GM19455 (cell line): ENCODE measurements at regions not wholly inside any gene's neighbourhood (a gene's known extent, or its start where the extent isn't known, plus 50 kb on each side); places are given as distances from the start of the nearest gene placed in this dataset.

ENCODE experiments used
- ATAC-seq: cut with Tn5 transposase; IDR thresholded peaks from one replicate; pipeline ENCODE4 v1.9.1; 2021; ENCODE audit not compliant: unreplicated experiment

GRCh38 chr1:81032374-81032773 is 768.4 kb upstream of the ADGRL2 start:
- ATAC-seq, result no peak

- ATAC-seq, result no peak
These were observed 770.3 kb upstream of the ADGRL2 start for GRCh38 chr1:81030441-81030840.

DNA sequence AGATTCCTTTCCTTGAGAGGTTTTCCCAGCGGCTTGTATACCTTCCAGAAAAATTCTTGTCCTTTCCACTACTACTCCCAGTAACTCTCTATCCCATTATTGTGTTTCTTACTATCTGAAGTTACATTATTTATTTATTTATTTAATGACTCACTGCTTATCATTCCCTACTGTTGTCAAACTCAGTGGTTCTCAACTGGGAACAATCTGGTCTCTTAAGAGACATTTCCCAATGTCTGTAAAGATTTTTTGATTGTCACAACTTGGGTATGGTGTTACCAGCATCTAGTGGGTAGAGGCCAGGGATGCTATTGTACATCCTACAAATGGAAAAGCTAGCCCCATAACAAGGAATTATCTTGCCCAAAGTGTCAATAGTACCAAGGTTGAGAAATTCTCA is 771.5 kb upstream of the ADGRL2 start:
- ATAC-seq, result no peak

- ATAC-seq, result no peak
These were observed 777.5 kb upstream of the ADGRL2 start for GRCh38 chr1:81023187-81023724.

- ATAC-seq, result no peak
These were observed 779.6 kb upstream of the ADGRL2 start for GRCh38 chr1:81021134-81021533.

GRCh38 chr1:81020506-81020905 is 780.2 kb upstream of the ADGRL2 start:
- no peak for ATAC-seq

- no peak for ATAC-seq
These were observed 790.6 kb upstream of the ADGRL2 start for GRCh38 chr1:81010126-81010525.

DNA sequence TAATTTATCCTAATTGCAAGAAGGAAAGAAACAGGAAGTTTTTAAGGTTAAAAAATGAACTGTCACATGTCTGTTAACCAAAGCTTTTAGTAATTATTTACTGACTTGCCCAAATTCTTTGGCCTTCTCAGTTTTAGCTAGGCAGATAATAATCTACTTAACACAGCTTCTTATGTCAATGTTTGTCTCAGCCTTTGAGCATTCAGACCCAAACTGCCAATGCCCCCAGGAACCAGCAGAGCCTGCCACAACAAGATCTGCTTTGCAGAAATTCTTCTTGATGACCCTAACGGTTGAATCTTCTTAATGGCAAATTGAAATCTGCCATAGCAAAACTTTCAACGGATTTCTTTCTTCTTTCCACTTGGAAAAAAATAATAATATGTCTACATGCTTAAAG is 792.4 kb upstream of the ADGRL2 start:
- ATAC-seq, result no peak

DNA sequence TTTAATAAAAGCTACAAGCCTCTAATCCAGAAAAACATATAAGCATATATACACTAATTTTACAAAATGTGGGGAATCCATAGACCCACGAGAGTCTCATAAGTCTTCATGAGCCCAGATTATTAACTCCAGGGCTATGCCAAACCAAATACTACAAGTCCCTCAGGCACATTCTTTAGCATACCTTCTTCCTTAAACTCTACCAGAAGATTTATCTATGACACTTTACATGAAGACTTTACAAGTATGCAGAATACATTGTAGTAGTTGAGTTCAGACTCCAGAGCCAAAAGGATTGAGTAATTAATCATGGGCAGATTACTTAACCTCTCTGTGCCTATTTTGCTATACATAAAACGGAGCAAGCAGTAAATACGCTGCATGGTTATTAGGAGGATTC is 793.7 kb upstream of the ADGRL2 start:
- ATAC-seq, result no peak

GRCh38 chr1:81006502-81006901 is 794.2 kb upstream of the ADGRL2 start:
- no peak for ATAC-seq

- ATAC-seq, result no peak
These were observed 796.7 kb upstream of the ADGRL2 start for GRCh38 chr1:81004011-81004410.

DNA sequence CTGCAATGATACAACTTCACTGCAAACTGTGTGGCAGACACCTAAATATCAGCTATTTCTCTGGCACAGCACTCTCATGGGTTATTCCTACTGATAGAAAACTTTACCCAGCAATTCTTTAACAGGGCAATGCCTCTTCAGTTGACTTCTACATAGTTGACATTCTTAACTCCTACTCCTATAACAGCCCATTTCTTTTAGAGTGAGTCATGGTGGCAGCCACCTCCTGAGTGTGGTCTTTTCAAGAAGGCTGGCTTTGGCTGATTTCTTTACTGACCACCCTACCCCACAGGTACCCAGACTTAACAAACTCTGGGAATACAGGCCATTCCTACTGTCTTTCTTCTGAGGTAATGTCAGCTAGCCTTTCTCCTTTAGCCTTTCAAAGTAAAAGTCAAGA is 805.8 kb upstream of the ADGRL2 start:
- no peak for ATAC-seq

DNA sequence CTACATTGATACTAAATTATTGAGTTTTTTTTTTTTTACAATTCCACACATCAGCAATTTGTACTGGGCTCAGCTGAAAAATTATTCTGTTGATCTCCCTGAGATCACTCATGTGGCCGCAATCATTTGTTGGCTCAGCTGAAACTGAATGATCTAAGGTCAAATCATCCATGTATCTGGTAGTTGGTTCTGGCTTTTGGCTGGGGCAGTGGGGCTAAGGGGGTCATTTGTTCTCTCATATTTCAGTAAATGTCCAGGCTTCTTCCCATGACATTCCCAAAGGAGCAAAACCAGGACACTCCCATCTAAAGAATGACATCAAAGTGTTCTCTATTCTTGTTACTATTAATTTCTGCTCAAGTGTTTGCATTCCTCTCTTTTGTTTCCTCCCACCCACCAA is 806.7 kb upstream of the ADGRL2 start:
- no peak for ATAC-seq

DNA sequence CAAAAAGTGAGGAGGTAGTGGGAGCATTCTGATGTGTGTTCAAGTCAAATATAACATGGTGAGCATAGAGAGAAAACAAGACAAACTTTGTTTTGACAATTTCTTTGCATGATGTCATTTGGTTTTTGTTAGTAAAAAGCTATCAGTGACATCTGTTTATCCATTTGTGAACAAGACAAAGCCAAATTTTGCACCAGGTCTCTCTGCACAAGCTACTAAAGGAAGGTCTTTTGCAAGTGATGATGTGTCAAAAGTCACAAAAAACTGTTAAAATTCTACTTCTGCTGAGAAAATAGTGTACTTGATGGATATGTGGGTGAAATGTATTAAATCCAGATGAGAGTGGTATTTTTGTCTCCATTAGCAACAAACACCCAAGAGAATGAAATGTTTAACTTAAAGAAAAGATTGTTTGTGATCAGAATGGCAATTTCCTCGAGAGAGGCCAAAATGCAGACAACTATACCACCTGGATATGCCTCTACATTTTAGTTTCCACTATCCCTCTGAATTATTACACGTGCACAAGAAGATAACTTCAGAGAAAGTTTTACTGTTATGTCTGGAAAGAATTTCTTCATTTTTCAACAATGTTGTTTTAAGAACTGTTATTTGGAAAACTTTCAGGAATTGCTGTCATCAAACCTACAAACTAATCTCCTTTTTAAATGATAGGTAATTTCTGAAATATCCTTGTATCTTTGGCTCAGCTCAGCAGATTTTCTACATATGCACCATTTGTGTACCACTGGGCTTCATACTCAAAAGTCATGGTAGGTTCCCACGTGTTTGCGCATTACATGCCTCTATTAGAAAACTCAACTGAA is 807.4 kb upstream of the ADGRL2 start:
- no peak for ATAC-seq

- no peak for ATAC-seq
These were observed 811.3 kb upstream of the ADGRL2 start for GRCh38 chr1:80989455-80989854.

- no peak for ATAC-seq
These were observed 811.8 kb upstream of the ADGRL2 start for GRCh38 chr1:80988926-80989325.

GRCh38 chr1:80987824-80988223 is 812.9 kb upstream of the ADGRL2 start:
- no peak for ATAC-seq

GRCh38 chr1:80987106-80987505 is 813.6 kb upstream of the ADGRL2 start:
- no peak for ATAC-seq

- ATAC-seq, result no peak
These were observed 817.9 kb upstream of the ADGRL2 start for GRCh38 chr1:80982831-80983230.

DNA sequence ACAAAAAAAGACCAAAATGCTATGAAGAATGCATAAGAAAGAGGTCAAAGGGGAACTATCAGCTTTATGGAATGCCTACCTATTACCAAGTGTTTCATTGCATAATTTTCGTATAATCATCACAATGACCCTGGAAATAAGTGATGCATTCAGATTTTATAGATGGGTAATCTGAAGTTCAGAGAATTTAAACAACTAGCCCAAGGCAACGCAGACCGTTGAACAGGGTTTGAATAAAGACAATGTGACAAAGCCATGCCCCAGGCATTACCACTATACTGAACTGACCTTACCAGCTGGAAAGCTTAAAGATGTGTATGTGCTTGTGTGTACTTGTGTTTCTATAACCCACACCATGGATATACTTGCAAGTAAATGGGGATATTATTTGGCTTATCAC is 827.6 kb upstream of the ADGRL2 start:
- no peak for ATAC-seq

DNA sequence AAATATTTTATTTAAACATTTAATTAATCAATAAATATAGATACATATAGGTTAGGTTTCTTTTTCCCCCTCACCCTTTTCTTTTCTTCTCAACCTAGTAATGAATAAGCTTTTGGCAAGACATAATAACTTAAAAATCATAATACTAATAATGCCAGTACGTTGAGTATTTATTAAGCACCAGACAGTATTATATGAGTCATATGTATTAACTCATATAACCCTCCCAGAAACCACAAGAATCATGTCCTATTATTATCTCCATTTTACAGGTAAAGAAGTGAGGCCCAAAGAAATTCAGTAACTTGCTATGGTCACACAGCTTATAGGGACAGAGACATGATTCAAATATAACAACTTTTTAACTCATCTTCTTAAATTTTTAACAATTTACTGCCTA is 834.5 kb upstream of the ADGRL2 start:
- no peak for ATAC-seq

- no peak for ATAC-seq
These were observed 838.2 kb upstream of the ADGRL2 start for GRCh38 chr1:80962564-80962963.
